ENCODE measurements at regions not wholly inside any gene's neighbourhood (a gene's known extent, or its start where the extent isn't known, plus 50 kb on each side); places are given as distances from the start of the nearest gene placed in this dataset.
"Not testable (repeated sequence)": the region's sequence is repeated elsewhere in the genome, so short reads cannot be mapped to it uniquely, and the experiment has no call there.

- DNase-seq = no peak
- H3K4me3 ChIP-seq = no peak overlapping the region
- no peaks in the 10 kb centered on the region for H3K27me3 ChIP-seq
- in situ Hi-C loops (cut with MboI; ENCODE audit: low pct_ligation_motif_present in 1 of 4, low pct_unique_long_range_greater_than_20kb in 1 of 4, low sequenced_read_pairs in 3 of 4) = no loop called here
- WGBS, 2 donors (ENCODE audit: low coverage in 1 of 2) = 49 to 53% methylated on average over 2 of the region's 2 CpGs
- TF ChIP-seq EP300 (IDR thresholded peaks at IDR 0.05; ENCODE audit: low read depth) (no peak), CTCF (IDR thresholded peaks at IDR 0.05) (no peak), POLR2AphosphoS5 (IDR thresholded peaks at IDR 0.05) (no peak), POLR2A (IDR thresholded peaks at IDR 0.05) (no peak)
- no peaks in the 10 kb centered on the region for H3K4me1 ChIP-seq
- no peaks in the 10 kb centered on the region for H3K36me3 ChIP-seq
- intact Hi-C loops (cut with DNase I; ENCODE audit: low total_unique reads) = no loop called here
- no peak overlapping the region for H3K27ac ChIP-seq
- H3K9me3 ChIP-seq = no peaks in the 10 kb centered on the region
Observed at GRCh38 chr15:29990035-29990434, 92.7 kb upstream of the GOLGA8J start.

- in situ Hi-C loops (cut with MboI; ENCODE audit: low pct_ligation_motif_present in 1 of 4, low pct_unique_long_range_greater_than_20kb in 1 of 4, low sequenced_read_pairs in 3 of 4) (no loop called here), intact Hi-C loops (cut with DNase I; ENCODE audit: low total_unique reads) (no loop called here)
- DNase-seq = no peak
Observed at GRCh38 chr15:29988701-29989100, 94.1 kb upstream of the GOLGA8J start.

GRCh38 chr15:29986946-29987345 is 95.8 kb upstream of the GOLGA8J start:
- Histone ChIP-seq H3K4me3 (no peak overlapping the region), H3K27ac (no peak overlapping the region), H3K9me3 (no peaks in the 10 kb centered on the region), H3K27me3 (no peaks in the 10 kb centered on the region), H3K4me1 (no peaks in the 10 kb centered on the region), H3K36me3 (no peaks in the 10 kb centered on the region)
- WGBS, 2 donors (ENCODE audit: low coverage in 1 of 2) = 75 to 77% methylated on average over 1 to 2 of the region's 2 CpGs
- TF ChIP-seq EP300 (IDR thresholded peaks at IDR 0.05; ENCODE audit: low read depth) = no peak
- TF ChIP-seq POLR2AphosphoS5 (IDR thresholded peaks at IDR 0.05) = no peak
- TF ChIP-seq POLR2A (IDR thresholded peaks at IDR 0.05) = no peak
- TF ChIP-seq CTCF (IDR thresholded peaks at IDR 0.05) = no peak
- in situ Hi-C loops (cut with MboI; ENCODE audit: low pct_ligation_motif_present in 1 of 4, low pct_unique_long_range_greater_than_20kb in 1 of 4, low sequenced_read_pairs in 3 of 4) (no loop called here), intact Hi-C loops (cut with DNase I; ENCODE audit: low total_unique reads) (no loop called here)
- no peak for DNase-seq

More at GRCh38 chr15:29988701-29989100, 94.1 kb upstream of the GOLGA8J start:
- TF ChIP-seq CTCF (IDR thresholded peaks at IDR 0.05) = no peak
- no peak overlapping the region for H3K27ac ChIP-seq
- H3K36me3 ChIP-seq = no peaks in the 10 kb centered on the region
- H3K27me3 ChIP-seq = no peaks in the 10 kb centered on the region
- no peaks in the 10 kb centered on the region for H3K9me3 ChIP-seq
- 51% methylated on average over 3 of the region's 3 CpGs; no CpG with 5 or more reads in 1 of the 2 donors for WGBS, 2 donors (ENCODE audit: low coverage in 1 of 2)
- no peaks in the 10 kb centered on the region for H3K4me1 ChIP-seq
- H3K4me3 ChIP-seq = no peak overlapping the region

- DNase-seq = no peak
- TF ChIP-seq POLR2A (IDR thresholded peaks at IDR 0.05) = no peak
- no peak for TF ChIP-seq EP300 (IDR thresholded peaks at IDR 0.05; ENCODE audit: low read depth)
- TF ChIP-seq POLR2AphosphoS5 (IDR thresholded peaks at IDR 0.05) = no peak
- TF ChIP-seq CTCF (IDR thresholded peaks at IDR 0.05) = no peak
- Histone ChIP-seq H3K4me1 (no peaks in the 10 kb centered on the region), H3K27me3 (no peaks in the 10 kb centered on the region), H3K9me3 (no peaks in the 10 kb centered on the region), H3K27ac (no peak overlapping the region), H3K36me3 (no peaks in the 10 kb centered on the region), H3K4me3 (no peak overlapping the region)
- intact Hi-C loops (cut with DNase I; ENCODE audit: low total_unique reads) (no loop called here), in situ Hi-C loops (cut with MboI; ENCODE audit: low pct_ligation_motif_present in 1 of 4, low pct_unique_long_range_greater_than_20kb in 1 of 4, low sequenced_read_pairs in 3 of 4) (no loop called here)
- 61 to 85% methylated on average over 7 to 8 of the region's 8 CpGs for WGBS, 2 donors (ENCODE audit: low coverage in 1 of 2)
Observed at GRCh38 chr15:29978411-29979382, 104.1 kb upstream of the GOLGA8J start.

DNA sequence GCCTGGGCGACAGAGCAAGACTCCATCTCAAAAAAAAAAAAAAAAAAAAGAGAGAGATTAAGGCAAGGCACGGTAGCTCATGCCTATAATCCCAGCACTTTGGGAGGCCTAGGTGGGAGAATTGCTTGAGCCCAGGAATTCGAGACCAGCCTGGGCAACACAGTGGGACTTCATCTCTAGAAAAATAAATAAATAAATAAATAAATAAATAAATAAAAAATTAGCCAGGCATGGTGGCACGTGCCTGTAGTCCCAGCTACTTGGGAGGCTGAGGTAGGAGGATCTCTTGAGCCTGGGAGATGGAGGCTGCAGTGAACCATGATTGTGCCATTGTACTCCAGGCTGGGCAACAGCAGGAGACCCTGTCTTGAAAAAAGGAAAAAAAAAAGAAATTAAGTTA is 108.7 kb upstream of the GOLGA8J start:
- H3K9me3 ChIP-seq; H3K4me1 ChIP-seq; in situ Hi-C loops (cut with MboI; ENCODE audit: low pct_ligation_motif_present in 1 of 4, low pct_unique_long_range_greater_than_20kb in 1 of 4, low sequenced_read_pairs in 3 of 4); H3K4me3 ChIP-seq; intact Hi-C loops (cut with DNase I; ENCODE audit: low total_unique reads); H3K36me3 ChIP-seq; DNase-seq; H3K27ac ChIP-seq: not testable (repeated sequence)
- peaks cover 35% of the 10 kb centered on the region for H3K27me3 ChIP-seq
- 75% methylated on average over 3 to 4 of the region's 4 CpGs for WGBS, 2 donors (ENCODE audit: low coverage in 1 of 2)

All from transverse colon (tissue), 4 donors.